ENCODE measurements at regions not wholly inside any gene's neighbourhood (a gene's known extent, or its start where the extent isn't known, plus 50 kb on each side); places are given as distances from the start of the nearest gene placed in this dataset.

DNA sequence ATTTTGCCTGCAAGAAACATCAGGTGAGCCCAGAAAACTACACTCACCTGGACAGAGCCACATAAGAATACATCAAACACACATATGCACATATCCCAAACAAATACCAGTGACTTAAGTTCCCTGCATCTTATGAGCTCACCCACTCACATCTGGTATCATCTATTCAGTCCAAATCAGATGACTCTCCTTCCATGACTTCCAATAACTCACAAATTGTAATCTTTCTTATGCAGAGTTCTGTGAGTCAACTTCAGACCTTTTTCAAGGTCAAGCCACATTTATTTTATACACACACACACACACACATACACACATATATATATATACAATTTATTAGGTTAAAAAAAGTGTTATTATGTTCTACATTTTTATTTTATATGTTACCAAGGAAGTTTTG lies 1711.9 kb upstream of the CDH9 start:
- no peak for DNase-seq (ENCODE audit: low spot score)
- no peaks in the 10 kb centered on the region for H3K36me3 Mint-ChIP-seq (ENCODE audit: low read depth)
- no peak overlapping the region for H3K4me3 Mint-ChIP-seq
- H3K27me3 ChIP-seq (ENCODE audit: insufficient read depth) = no peaks in the 10 kb centered on the region
- H2AFZ ChIP-seq = no peak overlapping the region
- H3K9me2 ChIP-seq (ENCODE audit: insufficient read depth) = no peaks in the 10 kb centered on the region
- H3K79me2 ChIP-seq (replicated peaks; ENCODE audit: insufficient read depth) = no peaks in the 10 kb centered on the region
- no peaks in the 10 kb centered on the region for H3K9me3 Mint-ChIP-seq
- H3F3A ChIP-seq (replicated peaks; ENCODE audit: low read depth) = no peaks in the 10 kb centered on the region
- H3K36me3 ChIP-seq (ENCODE audit: insufficient read depth) = no peaks in the 10 kb centered on the region
- H4K20me1 ChIP-seq (replicated peaks; ENCODE audit: insufficient read depth) = no peaks in the 10 kb centered on the region
- ATAC-seq = no peak
- no peaks in the 10 kb centered on the region for H3K27me3 Mint-ChIP-seq (ENCODE audit: insufficient read depth, low read depth, poor library complexity)
- no peaks in the 10 kb centered on the region for H3K4me1 ChIP-seq (ENCODE audit: insufficient read depth)
- no peak overlapping the region for H3K27ac ChIP-seq (ENCODE audit: low read depth)
- H3K27ac Mint-ChIP-seq = no peak overlapping the region
- H3K4me3 ChIP-seq = no peak overlapping the region
- TF ChIP-seq NANOG (IDR thresholded peaks at IDR 0.05; ENCODE audit: borderline replicate concordance) = no peak
- no peak for TF ChIP-seq EZH2 (IDR thresholded peaks at IDR 0.05; ENCODE audit: low read depth, unreplicated experiment)
- TF ChIP-seq, protein P1, sequence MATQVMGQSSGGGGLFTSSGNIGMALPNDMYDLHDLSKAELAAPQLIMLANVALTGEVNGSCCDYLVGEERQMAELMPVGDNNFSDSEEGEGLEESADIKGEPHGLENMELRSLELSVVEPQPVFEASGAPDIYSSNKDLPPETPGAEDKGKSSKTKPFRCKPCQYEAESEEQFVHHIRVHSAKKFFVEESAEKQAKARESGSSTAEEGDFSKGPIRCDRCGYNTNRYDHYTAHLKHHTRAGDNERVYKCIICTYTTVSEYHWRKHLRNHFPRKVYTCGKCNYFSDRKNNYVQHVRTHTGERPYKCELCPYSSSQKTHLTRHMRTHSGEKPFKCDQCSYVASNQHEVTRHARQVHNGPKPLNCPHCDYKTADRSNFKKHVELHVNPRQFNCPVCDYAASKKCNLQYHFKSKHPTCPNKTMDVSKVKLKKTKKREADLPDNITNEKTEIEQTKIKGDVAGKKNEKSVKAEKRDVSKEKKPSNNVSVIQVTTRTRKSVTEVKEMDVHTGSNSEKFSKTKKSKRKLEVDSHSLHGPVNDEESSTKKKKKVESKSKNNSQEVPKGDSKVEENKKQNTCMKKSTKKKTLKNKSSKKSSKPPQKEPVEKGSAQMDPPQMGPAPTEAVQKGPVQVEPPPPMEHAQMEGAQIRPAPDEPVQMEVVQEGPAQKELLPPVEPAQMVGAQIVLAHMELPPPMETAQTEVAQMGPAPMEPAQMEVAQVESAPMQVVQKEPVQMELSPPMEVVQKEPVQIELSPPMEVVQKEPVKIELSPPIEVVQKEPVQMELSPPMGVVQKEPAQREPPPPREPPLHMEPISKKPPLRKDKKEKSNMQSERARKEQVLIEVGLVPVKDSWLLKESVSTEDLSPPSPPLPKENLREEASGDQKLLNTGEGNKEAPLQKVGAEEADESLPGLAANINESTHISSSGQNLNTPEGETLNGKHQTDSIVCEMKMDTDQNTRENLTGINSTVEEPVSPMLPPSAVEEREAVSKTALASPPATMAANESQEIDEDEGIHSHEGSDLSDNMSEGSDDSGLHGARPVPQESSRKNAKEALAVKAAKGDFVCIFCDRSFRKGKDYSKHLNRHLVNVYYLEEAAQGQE (IDR thresholded peaks at IDR 0.05; ENCODE audit: unreplicated experiment) = no peak
- TF ChIP-seq, protein P2, sequence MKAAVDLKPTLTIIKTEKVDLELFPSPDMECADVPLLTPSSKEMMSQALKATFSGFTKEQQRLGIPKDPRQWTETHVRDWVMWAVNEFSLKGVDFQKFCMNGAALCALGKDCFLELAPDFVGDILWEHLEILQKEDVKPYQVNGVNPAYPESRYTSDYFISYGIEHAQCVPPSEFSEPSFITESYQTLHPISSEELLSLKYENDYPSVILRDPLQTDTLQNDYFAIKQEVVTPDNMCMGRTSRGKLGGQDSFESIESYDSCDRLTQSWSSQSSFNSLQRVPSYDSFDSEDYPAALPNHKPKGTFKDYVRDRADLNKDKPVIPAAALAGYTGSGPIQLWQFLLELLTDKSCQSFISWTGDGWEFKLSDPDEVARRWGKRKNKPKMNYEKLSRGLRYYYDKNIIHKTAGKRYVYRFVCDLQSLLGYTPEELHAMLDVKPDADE (IDR thresholded peaks at IDR 0.05) = no peak
- no peak for TF ChIP-seq CREB1 (CRISPR knock-in tag; IDR thresholded peaks at IDR 0.05; ENCODE audit: low read depth)
- no peak for TF ChIP-seq JUNB (IDR thresholded peaks at IDR 0.05; ENCODE audit: unreplicated experiment)
- TF ChIP-seq ZNF331 (CRISPR knock-in tag; IDR thresholded peaks at IDR 0.05; ENCODE audit: low read depth) = no peak
- no peak for TF ChIP-seq STAT1 (IDR thresholded peaks at IDR 0.05; ENCODE audit: unreplicated experiment)
- no peak for TF ChIP-seq POLR2AphosphoS5 (IDR thresholded peaks at IDR 0.05; ENCODE audit: low read depth)
- TF ChIP-seq ZNF114 (CRISPR knock-in tag; IDR thresholded peaks at IDR 0.05) = no peak
- TF ChIP-seq, protein P3, sequence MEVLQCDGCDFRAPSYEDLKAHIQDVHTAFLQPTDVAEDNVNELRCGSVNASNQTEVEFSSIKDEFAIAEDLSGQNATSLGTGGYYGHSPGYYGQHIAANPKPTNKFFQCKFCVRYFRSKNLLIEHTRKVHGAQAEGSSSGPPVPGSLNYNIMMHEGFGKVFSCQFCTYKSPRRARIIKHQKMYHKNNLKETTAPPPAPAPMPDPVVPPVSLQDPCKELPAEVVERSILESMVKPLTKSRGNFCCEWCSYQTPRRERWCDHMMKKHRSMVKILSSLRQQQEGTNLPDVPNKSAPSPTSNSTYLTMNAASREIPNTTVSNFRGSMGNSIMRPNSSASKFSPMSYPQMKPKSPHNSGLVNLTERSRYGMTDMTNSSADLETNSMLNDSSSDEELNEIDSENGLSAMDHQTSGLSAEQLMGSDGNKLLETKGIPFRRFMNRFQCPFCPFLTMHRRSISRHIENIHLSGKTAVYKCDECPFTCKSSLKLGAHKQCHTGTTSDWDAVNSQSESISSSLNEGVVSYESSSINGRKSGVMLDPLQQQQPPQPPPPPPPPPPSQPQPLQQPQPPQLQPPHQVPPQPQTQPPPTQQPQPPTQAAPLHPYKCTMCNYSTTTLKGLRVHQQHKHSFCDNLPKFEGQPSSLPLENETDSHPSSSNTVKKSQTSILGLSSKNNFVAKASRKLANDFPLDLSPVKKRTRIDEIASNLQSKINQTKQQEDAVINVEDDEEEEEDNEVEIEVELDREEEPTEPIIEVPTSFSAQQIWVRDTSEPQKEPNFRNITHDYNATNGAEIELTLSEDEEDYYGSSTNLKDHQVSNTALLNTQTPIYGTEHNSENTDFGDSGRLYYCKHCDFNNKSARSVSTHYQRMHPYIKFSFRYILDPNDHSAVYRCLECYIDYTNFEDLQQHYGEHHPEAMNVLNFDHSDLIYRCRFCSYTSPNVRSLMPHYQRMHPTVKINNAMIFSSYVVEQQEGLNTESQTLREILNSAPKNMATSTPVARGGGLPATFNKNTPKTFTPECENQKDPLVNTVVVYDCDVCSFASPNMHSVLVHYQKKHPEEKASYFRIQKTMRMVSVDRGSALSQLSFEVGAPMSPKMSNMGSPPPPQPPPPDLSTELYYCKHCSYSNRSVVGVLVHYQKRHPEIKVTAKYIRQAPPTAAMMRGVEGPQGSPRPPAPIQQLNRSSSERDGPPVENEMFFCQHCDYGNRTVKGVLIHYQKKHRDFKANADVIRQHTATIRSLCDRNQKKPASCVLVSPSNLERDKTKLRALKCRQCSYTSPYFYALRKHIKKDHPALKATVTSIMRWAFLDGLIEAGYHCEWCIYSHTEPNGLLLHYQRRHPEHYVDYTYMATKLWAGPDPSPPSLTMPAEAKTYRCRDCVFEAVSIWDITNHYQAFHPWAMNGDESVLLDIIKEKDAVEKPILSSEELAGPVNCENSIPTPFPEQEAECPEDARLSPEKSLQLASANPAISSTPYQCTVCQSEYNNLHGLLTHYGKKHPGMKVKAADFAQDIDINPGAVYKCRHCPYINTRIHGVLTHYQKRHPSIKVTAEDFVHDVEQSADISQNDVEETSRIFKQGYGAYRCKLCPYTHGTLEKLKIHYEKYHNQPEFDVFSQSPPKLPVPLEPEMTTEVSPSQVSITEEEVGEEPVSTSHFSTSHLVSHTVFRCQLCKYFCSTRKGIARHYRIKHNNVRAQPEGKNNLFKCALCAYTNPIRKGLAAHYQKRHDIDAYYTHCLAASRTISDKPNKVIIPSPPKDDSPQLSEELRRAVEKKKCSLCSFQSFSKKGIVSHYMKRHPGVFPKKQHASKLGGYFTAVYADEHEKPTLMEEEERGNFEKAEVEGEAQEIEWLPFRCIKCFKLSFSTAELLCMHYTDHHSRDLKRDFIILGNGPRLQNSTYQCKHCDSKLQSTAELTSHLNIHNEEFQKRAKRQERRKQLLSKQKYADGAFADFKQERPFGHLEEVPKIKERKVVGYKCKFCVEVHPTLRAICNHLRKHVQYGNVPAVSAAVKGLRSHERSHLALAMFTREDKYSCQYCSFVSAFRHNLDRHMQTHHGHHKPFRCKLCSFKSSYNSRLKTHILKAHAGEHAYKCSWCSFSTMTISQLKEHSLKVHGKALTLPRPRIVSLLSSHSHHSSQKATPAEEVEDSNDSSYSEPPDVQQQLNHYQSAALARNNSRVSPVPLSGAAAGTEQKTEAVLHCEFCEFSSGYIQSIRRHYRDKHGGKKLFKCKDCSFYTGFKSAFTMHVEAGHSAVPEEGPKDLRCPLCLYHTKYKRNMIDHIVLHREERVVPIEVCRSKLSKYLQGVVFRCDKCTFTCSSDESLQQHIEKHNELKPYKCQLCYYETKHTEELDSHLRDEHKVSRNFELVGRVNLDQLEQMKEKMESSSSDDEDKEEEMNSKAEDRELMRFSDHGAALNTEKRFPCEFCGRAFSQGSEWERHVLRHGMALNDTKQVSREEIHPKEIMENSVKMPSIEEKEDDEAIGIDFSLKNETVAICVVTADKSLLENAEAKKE (CRISPR knock-in tag; IDR thresholded peaks at IDR 0.05) = no peak
- TF ChIP-seq, protein P4, sequence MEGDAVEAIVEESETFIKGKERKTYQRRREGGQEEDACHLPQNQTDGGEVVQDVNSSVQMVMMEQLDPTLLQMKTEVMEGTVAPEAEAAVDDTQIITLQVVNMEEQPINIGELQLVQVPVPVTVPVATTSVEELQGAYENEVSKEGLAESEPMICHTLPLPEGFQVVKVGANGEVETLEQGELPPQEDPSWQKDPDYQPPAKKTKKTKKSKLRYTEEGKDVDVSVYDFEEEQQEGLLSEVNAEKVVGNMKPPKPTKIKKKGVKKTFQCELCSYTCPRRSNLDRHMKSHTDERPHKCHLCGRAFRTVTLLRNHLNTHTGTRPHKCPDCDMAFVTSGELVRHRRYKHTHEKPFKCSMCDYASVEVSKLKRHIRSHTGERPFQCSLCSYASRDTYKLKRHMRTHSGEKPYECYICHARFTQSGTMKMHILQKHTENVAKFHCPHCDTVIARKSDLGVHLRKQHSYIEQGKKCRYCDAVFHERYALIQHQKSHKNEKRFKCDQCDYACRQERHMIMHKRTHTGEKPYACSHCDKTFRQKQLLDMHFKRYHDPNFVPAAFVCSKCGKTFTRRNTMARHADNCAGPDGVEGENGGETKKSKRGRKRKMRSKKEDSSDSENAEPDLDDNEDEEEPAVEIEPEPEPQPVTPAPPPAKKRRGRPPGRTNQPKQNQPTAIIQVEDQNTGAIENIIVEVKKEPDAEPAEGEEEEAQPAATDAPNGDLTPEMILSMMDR (conservative IDR thresholded peaks at IDR 0.05; ENCODE audit: low read depth in 2 of 2) = no peak
- TF ChIP-seq EZH2phosphoT487 (IDR thresholded peaks at IDR 0.05; ENCODE audit: unreplicated experiment) = no peak
- H3K4me2 ChIP-seq = no peak overlapping the region
- peaks cover 4% of the 10 kb centered on the region; the same call in 1 of the 3 replicates for H3K4me1 Mint-ChIP-seq

Data from GM23338 (cell line).